ENCODE measurements at regions not wholly inside any gene's neighbourhood (a gene's known extent, or its start where the extent isn't known, plus 50 kb on each side); places are given as distances from the start of the nearest gene placed in this dataset.

GRCh38 chr16:61270726-61271125, 765.5 kb downstream of the CDH8 start:
- no peak for DNase-seq
- H3K4me3 ChIP-seq (ENCODE audit: low read depth, low read length) = no peak overlapping the region
- TF ChIP-seq CTCF (IDR thresholded peaks at IDR 0.05; ENCODE audit: low read depth, low read length, missing control alignments) = no peak
- H3K27ac ChIP-seq = no peak overlapping the region
- in situ Hi-C loops (cut with HindIII; ENCODE audit: low pct_ligation_motif_present, low sequenced_read_pairs) = no loop called here
- no peaks in the 10 kb centered on the region for H3K36me3 ChIP-seq (replicated peaks)
- no peaks in the 10 kb centered on the region for H3K27me3 ChIP-seq (replicated peaks)

- Histone ChIP-seq H3K27me3 (replicated peaks) (no peaks in the 10 kb centered on the region), H3K27ac (no peak overlapping the region), H3K4me3 (ENCODE audit: low read depth, low read length) (no peak overlapping the region), H3K36me3 (replicated peaks) (no peaks in the 10 kb centered on the region)
- no peak for TF ChIP-seq CTCF (IDR thresholded peaks at IDR 0.05; ENCODE audit: low read depth, low read length, missing control alignments)
- in situ Hi-C loops (cut with HindIII; ENCODE audit: low pct_ligation_motif_present, low sequenced_read_pairs) = no loop called here
- DNase-seq = no peak
These were observed 772.8 kb downstream of the CDH8 start for GRCh38 chr16:61263400-61263799.

GRCh38 chr16:61261315-61261714, 774.9 kb downstream of the CDH8 start:
- Histone ChIP-seq H3K4me3 (ENCODE audit: low read depth, low read length) (no peak overlapping the region), H3K27ac (no peak overlapping the region), H3K27me3 (replicated peaks) (no peaks in the 10 kb centered on the region), H3K36me3 (replicated peaks) (no peaks in the 10 kb centered on the region)
- TF ChIP-seq CTCF (IDR thresholded peaks at IDR 0.05; ENCODE audit: low read depth, low read length, missing control alignments) = no peak
- in situ Hi-C loops (cut with HindIII; ENCODE audit: low pct_ligation_motif_present, low sequenced_read_pairs) = no loop called here
- no peak for DNase-seq

GRCh38 chr16:61246592-61246991, 789.6 kb downstream of the CDH8 start:
- Histone ChIP-seq H3K27ac (no peak overlapping the region), H3K27me3 (replicated peaks) (no peaks in the 10 kb centered on the region), H3K36me3 (replicated peaks) (no peaks in the 10 kb centered on the region), H3K4me3 (ENCODE audit: low read depth, low read length) (no peak overlapping the region)
- in situ Hi-C loops (cut with HindIII; ENCODE audit: low pct_ligation_motif_present, low sequenced_read_pairs) = no loop called here
- DNase-seq = no peak
- TF ChIP-seq CTCF (IDR thresholded peaks at IDR 0.05; ENCODE audit: low read depth, low read length, missing control alignments) = no peak

- Histone ChIP-seq H3K27ac (no peak overlapping the region), H3K4me3 (ENCODE audit: low read depth, low read length) (no peak overlapping the region), H3K36me3 (replicated peaks) (no peaks in the 10 kb centered on the region), H3K27me3 (replicated peaks) (no peaks in the 10 kb centered on the region)
- DNase-seq = no peak
- TF ChIP-seq CTCF (IDR thresholded peaks at IDR 0.05; ENCODE audit: low read depth, low read length, missing control alignments) = no peak
- in situ Hi-C loops (cut with HindIII; ENCODE audit: low pct_ligation_motif_present, low sequenced_read_pairs) = no loop called here
These were observed 792.3 kb downstream of the CDH8 start for GRCh38 chr16:61243954-61244353.

GRCh38 chr16:61237884-61238485, 798.3 kb downstream of the CDH8 start:
- DNase-seq = no peak
- Histone ChIP-seq H3K27ac (no peak overlapping the region), H3K4me3 (ENCODE audit: low read depth, low read length) (no peak overlapping the region), H3K36me3 (replicated peaks) (no peaks in the 10 kb centered on the region), H3K27me3 (replicated peaks) (no peaks in the 10 kb centered on the region)
- TF ChIP-seq CTCF (IDR thresholded peaks at IDR 0.05; ENCODE audit: low read depth, low read length, missing control alignments) = no peak
- in situ Hi-C loops (cut with HindIII; ENCODE audit: low pct_ligation_motif_present, low sequenced_read_pairs) = no loop called here
